HepG2 (cell line): ENCODE measurements at regions not wholly inside any gene's neighbourhood (a gene's known extent, or its start where the extent isn't known, plus 50 kb on each side); places are given as distances from the start of the nearest gene placed in this dataset.

Experiments
- ATAC-seq: fragments of 200-7000 bp; cut with Tn5 transposase; 3 replicates; pipeline ENCODE4 v1.9.1; 2020; ENCODE audit warnings: mild to moderate bottlenecking, moderate library complexity
- BruUV-seq: library from RNA; stranded (reverse); fragments of 400-500 nt; replicated peaks from 2 replicates; lab custom pipeline; 2021; lab: Mats Ljungman, UMichigan
- CTCF ChIA-PET: fragments of 300-600 bp; formaldehyde crosslinking; extraction: SDS; loops from one replicate; lab custom pipeline; 2021; ENCODE audit warnings: low total read pairs, inconsistent platforms, low intra/inter-chr PET ratio; lab: Yijun Ruan, JAX
- POLR2A ChIA-PET: fragments of 350-600 bp; sonication (Branson Sonifier 250); formaldehyde crosslinking; loops from one replicate; lab custom pipeline; 2020; ENCODE audit warnings: antibody characterized with exemption, inconsistent platforms; lab: Yijun Ruan, JAX
- DNase-seq: peaks from one replicate; pipeline ENCODE4 v3.0.0-alpha.2; 2015; ENCODE audit warnings: low spot score
- FAIRE-seq: peaks from 3 replicates; lab custom pipeline; 2011; peaks lifted over from hg19 to GRCh38; lab: Jason Lieb, UNC
- H2AFZ ChIP-seq: one replicate; pipeline ENCODE4 v1.6.1; 2011; ENCODE audit warnings: low read length, inconsistent platforms
- H3K27ac ChIP-seq: fragments of 300-600 bp; 3 replicates; pipeline ENCODE4 v1.8.0; 2011; ENCODE audit warnings: mixed run types, mild to moderate bottlenecking, mixed read lengths, low read length, inconsistent platforms; ENCODE audit not compliant: insufficient read depth; ENCODE audit errors: extremely low read length
- H3K27me3 ChIP-seq, 2 experiments: fragments of 200-600 bp in 1 of 2; 2 replicates in 1 of 2; 3 replicates in 1 of 2; pipeline versions ENCODE4 v1.6.0 to v1.8.0; 2011; ENCODE audit warnings: low read length in 2 of 2, mild to moderate bottlenecking in 2 of 2, moderate library complexity in 2 of 2, inconsistent platforms in 1 of 2; ENCODE audit not compliant: insufficient read depth in 2 of 2, control insufficient read depth in 1 of 2
- H3K36me3 ChIP-seq, 2 experiments: fragments of 200-600 bp in 1 of 2; replicated peaks in 1 of 2; 2 replicates in 1 of 2; 3 replicates in 1 of 2; pipeline versions ENCODE4 v1.5.1 to v1.8.0; 2011; ENCODE audit warnings: low read length in 2 of 2, inconsistent platforms in 1 of 2; ENCODE audit not compliant: insufficient read depth in 2 of 2, control insufficient read depth in 1 of 2
- H3K4me1 ChIP-seq: 2 replicates; pipeline ENCODE4 v1.5.1; 2012; ENCODE audit warnings: low read length, inconsistent platforms; ENCODE audit not compliant: insufficient read depth
- H3K4me2 ChIP-seq: 2 replicates; pipeline ENCODE4 v1.6.0; 2011; ENCODE audit warnings: low read depth, low read length, inconsistent platforms
- H3K4me3 ChIP-seq, 3 experiments: fragments of 200-600 bp in 1 of 3; sonication (generic), shearing (Covaris generic) in 1 of 3; replicated peaks in 1 of 3; 2 replicates each; pipeline ENCODE4 v1.5.1; 2011 to 2016; ENCODE audit warnings: low read length in 3 of 3, inconsistent platforms in 2 of 3, low read depth in 2 of 3, mild to moderate bottlenecking in 2 of 3, control low read depth in 1 of 3, mixed read lengths in 1 of 3; ENCODE audit not compliant: insufficient read depth in 1 of 3
- H3K79me2 ChIP-seq: one replicate; pipeline ENCODE4 v1.6.1; 2011; ENCODE audit warnings: low read length, inconsistent platforms; ENCODE audit not compliant: insufficient read depth
- H3K9ac ChIP-seq: 2 replicates; pipeline ENCODE4 v1.6.0; 2011; ENCODE audit warnings: mild to moderate bottlenecking, low read depth, low read length, inconsistent platforms; ENCODE audit not compliant: insufficient read depth
- H3K9me3 ChIP-seq: 2 replicates; pipeline ENCODE4 v1.5.1; 2012; ENCODE audit warnings: mild to moderate bottlenecking, low read length
- H4K20me1 ChIP-seq: 2 replicates; pipeline ENCODE4 v1.6.0; 2011; ENCODE audit warnings: inconsistent platforms, mild to moderate bottlenecking, low read length, moderate library complexity; ENCODE audit not compliant: insufficient read depth
- ETV6 ChIP-seq: sonication (generic); formaldehyde crosslinking; conservative IDR thresholded peaks from 2 replicates; pipeline ENCODE4 v1.4.0; 2020; ENCODE audit warnings: missing genetic modification reagents
- HIVEP1 ChIP-seq: sonication (generic); formaldehyde crosslinking; IDR thresholded peaks from 2 replicates; pipeline ENCODE4 v1.4.0; 2020; ENCODE audit warnings: mild to moderate bottlenecking, missing genetic modification reagents
- MZF1 ChIP-seq: sonication (generic); formaldehyde crosslinking; IDR thresholded peaks from 2 replicates; pipeline ENCODE4 v1.8.1; 2023; ENCODE audit warnings: mild to moderate bottlenecking, missing genetic modification reagents, borderline replicate concordance
- NFIB ChIP-seq: sonication (generic); formaldehyde crosslinking; IDR thresholded peaks from 2 replicates; pipeline ENCODE4 v1.9.0; 2021; ENCODE audit warnings: missing genetic modification reagents, mild to moderate bottlenecking, borderline replicate concordance
- POLR2G ChIP-seq: fragments of 200-400 bp; formaldehyde crosslinking; IDR thresholded peaks from 2 replicates; pipeline ENCODE4 v1.6.1; 2018; ENCODE audit warnings: mild to moderate bottlenecking, low read depth, low read length, moderate library complexity
- SKI ChIP-seq: fragments of 450-650 bp; IDR thresholded peaks from one replicate; pipeline ENCODE4 v1.6.1; 2018; ENCODE audit warnings: mild to moderate bottlenecking; ENCODE audit not compliant: partially characterized antibody
- TOPORS ChIP-seq: sonication (generic); formaldehyde crosslinking; IDR thresholded peaks from 2 replicates; pipeline ENCODE4 v1.8.0; 2023; ENCODE audit warnings: mild to moderate bottlenecking, missing genetic modification reagents
- ZNF550 ChIP-seq: sonication (generic); formaldehyde crosslinking; IDR thresholded peaks from 2 replicates; pipeline ENCODE4 v1.4.0; 2020; ENCODE audit warnings: mild to moderate bottlenecking, missing genetic modification reagents, borderline replicate concordance
- ZNF724P ChIP-seq: sonication (generic); formaldehyde crosslinking; IDR thresholded peaks from 2 replicates; pipeline ENCODE4 v1.8.0; 2022; ENCODE audit warnings: missing genetic modification reagents, borderline replicate concordance
- WGBS: methylation state at CpG from one replicate; pipeline ENCODE4 v1.1.6; 2017; ENCODE audit warnings: low lambda C conversion rate; 5-methylcytosine and 5-hydroxymethylcytosine counted together
- in situ Hi-C: cut with HindIII; loops from 2 replicates; pipeline ENCODE4 v1.10.0; 2017; ENCODE audit warnings: low pct_unique_long_range_greater_than_20kb; ENCODE audit not compliant: extremely low pct_ligation_motif_present
- intact Hi-C: fragments of 100-400 bp; cut with micrococcal nuclease; formaldehyde crosslinking; loops from one replicate; pipeline ENCODE4 v1.10.0; 2022; ENCODE audit not compliant: unreplicated experiment
- TF ChIP-seq, protein P1 (sequence below): IDR thresholded peaks from 2 replicates; pipeline ENCODE4 v1.4.0; 2020; ENCODE audit warnings: mild to moderate bottlenecking, missing genetic modification reagents
- TF ChIP-seq, protein P2 (sequence below): sonication (generic); formaldehyde crosslinking; IDR thresholded peaks from 2 replicates; pipeline ENCODE4 v1.5.1; 2020; ENCODE audit warnings: mild to moderate bottlenecking, moderate library complexity, missing genetic modification reagents
- TF ChIP-seq, protein P3 (sequence below): sonication (generic); formaldehyde crosslinking; IDR thresholded peaks from 2 replicates; pipeline ENCODE4 v1.4.0; 2020; ENCODE audit warnings: missing genetic modification reagents, low read depth, mild to moderate bottlenecking, borderline replicate concordance
- TF ChIP-seq, protein P4 (sequence below): IDR thresholded peaks from 2 replicates; pipeline ENCODE4 v1.6.1; 2016; ENCODE audit warnings: low read depth

DNA sequence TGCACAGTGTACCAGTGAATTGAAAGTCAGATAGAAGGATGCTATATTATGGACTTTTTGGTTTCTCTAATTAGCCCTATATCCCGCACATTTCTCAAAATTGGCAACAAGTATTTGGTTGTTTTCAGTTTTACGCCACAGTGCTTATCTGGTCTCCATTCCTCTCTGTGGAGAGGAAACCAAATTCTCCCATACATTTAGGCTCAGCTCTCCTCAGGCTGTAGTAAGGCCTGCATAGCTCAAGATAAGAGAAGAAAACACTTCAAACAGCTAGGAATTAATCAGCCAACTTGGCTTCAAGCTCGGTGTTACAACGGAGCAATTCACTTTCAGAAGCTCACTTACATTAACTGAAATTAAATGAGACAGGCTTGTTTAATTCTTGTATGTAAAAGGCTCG is 263.2 kb downstream of the PDHA2 start (continued):
- TF ChIP-seq, protein P1, sequence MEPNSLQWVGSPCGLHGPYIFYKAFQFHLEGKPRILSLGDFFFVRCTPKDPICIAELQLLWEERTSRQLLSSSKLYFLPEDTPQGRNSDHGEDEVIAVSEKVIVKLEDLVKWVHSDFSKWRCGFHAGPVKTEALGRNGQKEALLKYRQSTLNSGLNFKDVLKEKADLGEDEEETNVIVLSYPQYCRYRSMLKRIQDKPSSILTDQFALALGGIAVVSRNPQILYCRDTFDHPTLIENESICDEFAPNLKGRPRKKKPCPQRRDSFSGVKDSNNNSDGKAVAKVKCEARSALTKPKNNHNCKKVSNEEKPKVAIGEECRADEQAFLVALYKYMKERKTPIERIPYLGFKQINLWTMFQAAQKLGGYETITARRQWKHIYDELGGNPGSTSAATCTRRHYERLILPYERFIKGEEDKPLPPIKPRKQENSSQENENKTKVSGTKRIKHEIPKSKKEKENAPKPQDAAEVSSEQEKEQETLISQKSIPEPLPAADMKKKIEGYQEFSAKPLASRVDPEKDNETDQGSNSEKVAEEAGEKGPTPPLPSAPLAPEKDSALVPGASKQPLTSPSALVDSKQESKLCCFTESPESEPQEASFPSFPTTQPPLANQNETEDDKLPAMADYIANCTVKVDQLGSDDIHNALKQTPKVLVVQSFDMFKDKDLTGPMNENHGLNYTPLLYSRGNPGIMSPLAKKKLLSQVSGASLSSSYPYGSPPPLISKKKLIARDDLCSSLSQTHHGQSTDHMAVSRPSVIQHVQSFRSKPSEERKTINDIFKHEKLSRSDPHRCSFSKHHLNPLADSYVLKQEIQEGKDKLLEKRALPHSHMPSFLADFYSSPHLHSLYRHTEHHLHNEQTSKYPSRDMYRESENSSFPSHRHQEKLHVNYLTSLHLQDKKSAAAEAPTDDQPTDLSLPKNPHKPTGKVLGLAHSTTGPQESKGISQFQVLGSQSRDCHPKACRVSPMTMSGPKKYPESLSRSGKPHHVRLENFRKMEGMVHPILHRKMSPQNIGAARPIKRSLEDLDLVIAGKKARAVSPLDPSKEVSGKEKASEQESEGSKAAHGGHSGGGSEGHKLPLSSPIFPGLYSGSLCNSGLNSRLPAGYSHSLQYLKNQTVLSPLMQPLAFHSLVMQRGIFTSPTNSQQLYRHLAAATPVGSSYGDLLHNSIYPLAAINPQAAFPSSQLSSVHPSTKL = no peak
- TF ChIP-seq SKI = no peak

DNA sequence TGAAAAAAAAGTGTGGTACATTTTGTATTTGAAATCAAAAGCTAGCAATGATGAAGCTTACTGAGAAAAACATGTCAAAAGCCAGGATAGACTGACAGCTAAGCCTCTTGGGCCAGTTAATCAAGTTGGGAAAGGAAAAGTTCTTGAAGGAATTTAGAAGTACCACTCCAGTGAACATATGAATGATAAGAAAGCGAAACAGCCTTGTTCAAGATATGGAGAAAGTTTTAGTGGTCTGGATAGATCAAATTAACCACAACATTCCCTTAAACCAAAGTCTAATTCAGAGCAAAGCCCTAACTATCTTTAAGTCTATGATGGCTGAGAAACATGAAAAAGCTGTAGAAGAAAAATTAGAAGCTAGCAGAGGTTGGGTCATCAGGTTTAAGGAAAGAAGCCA is 268.3 kb downstream of the PDHA2 start:
- POLR2A ChIA-PET = no interaction called here
- Histone ChIP-seq H3K36me3 (no peaks in the 10 kb centered on the region), H3K9ac (no peak overlapping the region), H3K4me2 (no peak overlapping the region), H3K79me2 (no peaks in the 10 kb centered on the region), H3K27ac (no peak overlapping the region), H3K9me3 (peaks cover 6% of the 10 kb centered on the region), H2AFZ (no peak overlapping the region), H4K20me1 (no peaks in the 10 kb centered on the region), H3K4me3 (no peak overlapping the region), H3K4me1 (no peaks in the 10 kb centered on the region), H3K27me3 (no peaks in the 10 kb centered on the region)
- no TSS peak for BruUV-seq
- in situ Hi-C loops = no loop called here
- WGBS = 0% methylated on average over 1 of the region's 1 CpG
- DNase-seq = no peak
- no peak for ATAC-seq
- CTCF ChIA-PET = no interaction called here
- intact Hi-C loops = no loop called here
- TF ChIP-seq ZNF550 (CRISPR knock-in tag) (no peak), ETV6 (CRISPR knock-in tag) (no peak), ZNF724P (CRISPR knock-in tag) (no peak), NFIB (CRISPR knock-in tag) (no peak), MZF1 (CRISPR knock-in tag) (no peak), POLR2G (no peak), TOPORS (CRISPR knock-in tag) (no peak), HIVEP1 (CRISPR knock-in tag) (no peak)
- TF ChIP-seq, protein P2, sequence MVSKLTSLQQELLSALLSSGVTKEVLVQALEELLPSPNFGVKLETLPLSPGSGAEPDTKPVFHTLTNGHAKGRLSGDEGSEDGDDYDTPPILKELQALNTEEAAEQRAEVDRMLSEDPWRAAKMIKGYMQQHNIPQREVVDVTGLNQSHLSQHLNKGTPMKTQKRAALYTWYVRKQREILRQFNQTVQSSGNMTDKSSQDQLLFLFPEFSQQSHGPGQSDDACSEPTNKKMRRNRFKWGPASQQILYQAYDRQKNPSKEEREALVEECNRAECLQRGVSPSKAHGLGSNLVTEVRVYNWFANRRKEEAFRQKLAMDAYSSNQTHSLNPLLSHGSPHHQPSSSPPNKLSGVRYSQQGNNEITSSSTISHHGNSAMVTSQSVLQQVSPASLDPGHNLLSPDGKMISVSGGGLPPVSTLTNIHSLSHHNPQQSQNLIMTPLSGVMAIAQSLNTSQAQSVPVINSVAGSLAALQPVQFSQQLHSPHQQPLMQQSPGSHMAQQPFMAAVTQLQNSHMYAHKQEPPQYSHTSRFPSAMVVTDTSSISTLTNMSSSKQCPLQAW (CRISPR knock-in tag) = no peak
- TF ChIP-seq, protein P3, sequence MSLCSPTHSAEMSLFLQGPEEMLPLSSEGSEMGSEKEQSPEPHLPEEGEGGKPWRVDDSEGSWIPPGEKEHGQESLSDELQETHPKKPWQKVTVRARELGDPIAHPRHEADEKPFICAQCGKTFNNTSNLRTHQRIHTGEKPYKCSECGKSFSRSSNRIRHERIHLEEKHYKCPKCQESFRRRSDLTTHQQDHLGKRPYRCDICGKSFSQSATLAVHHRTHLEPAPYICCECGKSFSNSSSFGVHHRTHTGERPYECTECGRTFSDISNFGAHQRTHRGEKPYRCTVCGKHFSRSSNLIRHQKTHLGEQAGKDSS (CRISPR knock-in tag) = no peak
- TF ChIP-seq, protein P4, sequence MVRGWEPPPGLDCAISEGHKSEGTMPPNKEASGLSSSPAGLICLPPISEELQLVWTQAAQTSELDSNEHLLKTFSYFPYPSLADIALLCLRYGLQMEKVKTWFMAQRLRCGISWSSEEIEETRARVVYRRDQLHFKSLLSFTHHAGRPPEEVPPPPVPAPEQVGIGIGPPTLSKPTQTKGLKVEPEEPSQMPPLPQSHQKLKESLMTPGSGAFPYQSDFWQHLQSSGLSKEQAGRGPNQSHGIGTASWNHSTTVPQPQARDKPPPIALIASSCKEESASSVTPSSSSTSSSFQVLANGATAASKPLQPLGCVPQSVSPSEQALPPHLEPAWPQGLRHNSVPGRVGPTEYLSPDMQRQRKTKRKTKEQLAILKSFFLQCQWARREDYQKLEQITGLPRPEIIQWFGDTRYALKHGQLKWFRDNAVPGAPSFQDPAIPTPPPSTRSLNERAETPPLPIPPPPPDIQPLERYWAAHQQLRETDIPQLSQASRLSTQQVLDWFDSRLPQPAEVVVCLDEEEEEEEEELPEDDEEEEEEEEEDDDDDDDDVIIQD (CRISPR knock-in tag) = no peak
- no peak for FAIRE-seq
